Kidney capillary endothelial cell (primary cell): ENCODE measurements at regions not wholly inside any gene's neighbourhood (a gene's known extent, or its start where the extent isn't known, plus 50 kb on each side); places are given as distances from the start of the nearest gene placed in this dataset.

Experiments
- DNase-seq: peaks from one replicate; pipeline ENCODE4 v3.0.0-alpha.2; 2018; ENCODE audit warnings: low spot score

DNA sequence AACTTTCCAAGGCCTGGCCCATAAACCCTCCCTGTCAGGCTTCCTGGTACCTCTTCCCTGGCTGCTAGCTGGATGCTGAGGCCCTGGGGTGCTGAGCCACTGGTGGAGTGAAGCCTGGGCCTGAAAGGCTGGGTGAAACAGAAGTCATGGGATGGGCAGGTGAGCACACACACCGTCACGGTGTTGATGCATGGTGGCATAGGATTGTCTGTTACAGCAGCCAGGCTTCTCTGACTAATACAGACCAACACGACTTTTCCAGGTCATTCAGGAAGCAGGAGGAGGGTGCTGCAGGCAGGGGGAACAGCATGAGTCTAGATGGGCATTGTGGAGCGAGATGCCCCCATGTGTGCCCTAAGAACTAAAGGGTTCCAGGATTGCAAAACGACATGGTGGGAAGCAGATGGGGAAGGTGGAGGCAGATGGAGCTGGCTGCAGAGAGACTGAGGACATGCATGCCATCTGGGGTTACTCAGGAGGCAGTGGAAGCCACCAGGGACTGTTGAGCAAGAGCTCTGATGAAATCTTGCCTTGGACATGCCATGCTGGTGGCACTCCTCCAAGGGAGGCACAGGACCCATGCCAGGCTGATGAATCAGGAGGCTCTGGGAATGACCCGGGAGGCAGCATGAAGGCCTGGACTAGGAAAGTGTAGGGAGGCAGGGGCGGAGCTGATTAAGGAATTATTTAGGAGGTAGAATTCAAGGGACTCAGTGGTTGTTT lies 480.9 kb downstream of the TSN start:
- no peak for DNase-seq

DNA sequence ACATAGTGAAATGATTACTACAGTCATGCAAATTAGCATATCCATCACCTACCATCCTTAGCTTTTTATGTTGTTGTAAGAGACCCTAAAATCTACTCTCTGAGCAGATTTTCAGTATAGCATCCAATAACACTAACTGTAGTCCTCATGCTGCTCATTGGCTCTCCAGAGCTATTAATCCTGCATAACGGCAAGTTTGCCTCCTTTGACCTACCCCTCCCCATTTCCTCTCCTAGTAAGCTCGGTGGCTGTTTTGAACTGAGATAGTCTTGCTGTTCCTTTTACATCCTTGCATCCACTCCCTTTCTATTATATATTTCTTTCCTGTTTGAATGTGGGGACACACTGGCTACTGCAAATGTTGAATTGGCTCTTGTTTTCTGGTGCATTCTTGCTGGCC lies 481.5 kb downstream of the TSN start:
- no peak for DNase-seq

DNA sequence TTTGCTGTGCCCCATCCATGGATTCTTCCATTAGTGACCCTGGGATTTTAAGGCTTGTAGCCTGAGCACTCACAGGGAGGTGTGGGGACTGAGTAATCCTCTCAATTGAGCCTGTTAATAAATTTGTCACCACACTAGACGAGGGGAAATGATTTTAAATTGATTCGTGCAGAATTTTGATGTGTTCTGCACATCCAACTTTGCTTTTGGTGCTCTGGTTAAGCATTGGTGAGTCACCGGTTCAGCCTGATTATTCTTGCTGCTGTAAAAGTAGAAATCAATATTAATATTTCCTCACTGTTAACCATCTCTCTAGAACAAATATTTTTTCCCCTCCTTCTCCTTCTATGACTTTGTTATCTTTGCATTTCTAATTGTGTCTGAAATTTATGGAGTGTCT lies 482.0 kb downstream of the TSN start:
- DNase-seq = no peak

DNA sequence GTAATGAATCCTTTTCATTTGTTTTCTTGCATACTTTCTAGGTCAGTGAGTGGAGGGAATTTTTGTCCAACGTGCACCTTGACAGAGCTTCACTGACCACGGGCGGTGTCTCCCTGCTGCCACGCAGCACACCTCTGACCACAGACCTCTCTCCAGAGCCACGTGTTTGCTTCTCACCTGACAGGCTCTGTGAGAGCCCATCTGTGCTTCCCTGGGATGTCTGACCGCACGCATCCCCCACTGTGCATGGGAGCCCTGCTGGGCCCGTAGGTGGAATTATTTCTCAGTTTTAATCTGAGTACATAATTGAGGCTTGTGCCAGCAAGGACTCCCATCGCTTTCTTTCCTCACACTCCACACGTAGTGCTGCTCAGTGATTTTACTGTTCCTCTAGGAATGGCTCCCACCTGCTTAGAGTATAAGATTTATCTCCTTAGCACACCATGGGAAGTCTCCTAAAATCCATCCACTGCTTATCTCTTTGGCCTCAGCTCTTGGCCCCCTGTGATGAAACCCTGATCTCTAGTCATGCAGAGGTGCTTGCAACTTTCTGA lies 482.6 kb downstream of the TSN start:
- no peak for DNase-seq

DNA sequence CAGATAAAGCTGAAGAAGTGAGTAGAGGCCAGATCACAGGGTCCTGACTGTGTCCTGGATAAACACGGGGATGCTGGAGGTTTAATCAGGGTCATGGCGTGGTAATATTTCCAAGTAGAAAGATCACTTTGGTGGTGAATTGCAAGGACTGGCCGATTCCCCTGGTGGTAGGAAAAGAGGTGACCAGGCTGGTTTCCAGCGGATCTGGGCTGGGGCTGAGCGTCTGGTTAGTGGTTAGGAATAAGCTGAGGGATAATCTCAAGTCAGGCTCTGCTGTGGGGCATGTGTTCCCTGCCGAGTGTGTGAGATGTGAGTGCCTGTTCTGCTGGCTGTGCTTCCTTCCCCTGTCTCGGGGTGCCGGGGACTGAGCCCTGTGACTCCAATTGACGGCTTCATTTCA lies 484.0 kb downstream of the TSN start:
- DNase-seq = no peak

DNA sequence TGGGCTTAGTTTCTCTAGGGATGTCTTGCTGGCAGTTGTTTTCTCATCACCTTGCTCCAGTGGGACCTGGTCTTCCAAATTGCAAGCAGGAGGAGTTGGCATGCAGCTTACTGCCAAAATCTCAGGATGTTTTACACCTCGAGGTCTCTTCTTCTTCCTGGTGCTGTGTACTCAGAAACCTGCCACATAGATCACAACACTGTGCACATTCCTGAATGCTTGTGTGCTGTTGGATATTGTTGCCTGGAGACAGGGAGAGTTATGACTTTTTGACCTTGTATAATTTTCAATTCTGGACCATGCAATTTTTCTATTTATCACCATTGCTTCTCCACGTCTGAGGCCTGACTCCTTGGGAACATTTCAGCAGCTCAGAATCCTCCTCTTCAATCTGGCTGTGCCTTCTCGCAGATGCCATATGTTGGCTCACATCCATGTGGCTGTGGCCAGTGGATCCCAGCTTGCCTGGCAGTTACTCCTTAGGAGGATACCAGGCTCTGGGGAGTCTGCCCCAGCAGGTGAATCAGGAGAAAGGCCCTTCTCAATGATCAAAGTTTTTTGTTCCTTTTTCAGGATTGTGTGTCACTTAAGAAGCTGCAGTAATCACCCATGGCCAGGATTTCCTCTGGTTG lies 489.3 kb downstream of the TSN start:
- no peak for DNase-seq

DNA sequence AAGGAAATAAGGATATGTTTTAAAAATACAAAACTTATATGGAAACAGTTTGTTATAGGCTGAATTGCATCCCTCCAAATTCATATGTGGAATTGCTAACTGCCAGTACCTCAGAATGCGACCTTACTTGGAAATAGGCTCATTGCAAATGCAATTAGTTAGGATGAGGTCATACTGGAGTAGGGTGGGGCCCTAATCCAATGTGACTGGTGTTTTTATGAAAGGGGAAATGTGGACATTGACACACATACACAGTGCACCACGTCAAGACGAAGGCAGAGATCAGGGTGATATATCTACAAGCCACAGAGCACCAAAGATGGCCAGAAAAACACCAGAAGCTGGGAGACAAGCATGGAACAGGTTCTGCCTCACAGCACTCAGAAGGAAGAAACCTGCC lies 494.2 kb downstream of the TSN start:
- DNase-seq = no peak

DNA sequence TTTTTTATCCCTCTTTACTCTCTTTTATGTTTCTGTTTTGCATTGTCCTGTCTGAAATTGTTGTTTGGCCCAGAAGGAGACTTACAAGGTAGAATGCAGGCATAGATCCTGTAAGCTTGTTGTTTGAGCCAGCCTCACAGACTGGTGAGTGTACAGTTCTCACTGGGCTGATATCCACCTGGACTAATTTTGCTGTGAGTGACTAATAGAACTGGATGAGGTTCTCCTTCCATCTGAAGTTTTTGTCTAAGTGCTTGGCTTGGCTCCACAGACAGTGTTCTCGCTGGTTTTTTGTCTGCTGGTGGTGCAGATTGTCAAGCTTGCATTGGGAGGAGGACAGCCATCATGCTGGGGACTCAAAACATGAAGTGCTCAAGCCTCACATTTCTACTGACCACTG lies 495.7 kb downstream of the TSN start:
- DNase-seq = no peak

DNA sequence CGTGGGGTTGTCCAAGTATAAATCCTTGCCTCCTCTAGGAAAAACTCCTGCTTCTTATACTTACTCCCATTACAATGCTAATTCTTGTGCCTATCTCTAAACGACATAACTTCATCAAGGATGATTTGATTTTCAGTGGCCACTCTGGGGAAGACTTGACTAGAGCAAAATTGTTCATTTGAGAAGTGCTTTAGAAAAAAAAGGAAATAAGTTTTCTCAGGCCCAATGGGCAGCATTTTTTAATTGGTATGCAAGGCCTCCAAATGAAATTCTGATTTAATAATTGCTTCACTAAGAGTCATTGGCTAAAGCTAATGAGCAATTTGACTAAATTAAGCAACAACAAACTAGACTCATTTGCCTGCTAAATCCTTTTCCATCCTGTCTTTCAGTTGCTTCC lies 496.1 kb downstream of the TSN start:
- DNase-seq = no peak

DNA sequence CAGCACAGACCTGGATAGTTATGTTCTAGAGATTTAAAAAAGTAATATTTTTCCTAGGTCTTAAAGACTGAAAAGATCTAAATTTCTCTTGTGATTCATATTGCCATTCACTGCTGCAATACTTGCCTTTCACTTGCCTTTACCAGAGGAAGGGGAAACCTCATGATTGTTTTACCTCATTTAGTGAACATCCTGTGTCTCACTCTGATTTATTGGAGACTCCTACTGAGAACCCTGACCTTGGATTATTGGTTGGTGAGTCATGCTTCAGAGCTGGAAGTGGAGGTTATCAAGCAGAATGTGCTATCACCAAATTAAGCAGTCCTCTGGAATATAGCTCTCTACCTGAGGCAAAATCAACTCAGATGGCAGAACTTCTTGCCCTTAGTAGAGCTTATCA lies 500.5 kb downstream of the TSN start:
- DNase-seq = peak; percentile 65

DNA sequence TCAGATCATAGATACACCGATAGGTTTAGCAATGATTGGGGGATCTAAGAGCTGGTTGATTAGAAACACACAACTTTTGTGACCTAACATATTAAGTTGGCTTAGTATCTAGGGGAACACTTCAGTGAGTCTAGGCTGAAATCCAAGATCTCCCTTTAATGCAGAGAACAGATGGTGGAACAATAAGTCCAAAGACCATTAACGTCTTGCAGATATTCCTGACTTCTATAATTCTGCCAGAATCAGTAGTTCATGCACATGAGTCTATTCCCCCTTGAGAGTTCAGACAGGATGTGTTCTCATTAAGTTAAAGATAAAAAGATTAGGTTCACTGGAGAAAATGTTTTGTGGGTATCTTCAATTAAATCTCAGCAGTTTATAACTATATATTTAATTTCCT lies 506.5 kb downstream of the TSN start:
- no peak for DNase-seq

DNA sequence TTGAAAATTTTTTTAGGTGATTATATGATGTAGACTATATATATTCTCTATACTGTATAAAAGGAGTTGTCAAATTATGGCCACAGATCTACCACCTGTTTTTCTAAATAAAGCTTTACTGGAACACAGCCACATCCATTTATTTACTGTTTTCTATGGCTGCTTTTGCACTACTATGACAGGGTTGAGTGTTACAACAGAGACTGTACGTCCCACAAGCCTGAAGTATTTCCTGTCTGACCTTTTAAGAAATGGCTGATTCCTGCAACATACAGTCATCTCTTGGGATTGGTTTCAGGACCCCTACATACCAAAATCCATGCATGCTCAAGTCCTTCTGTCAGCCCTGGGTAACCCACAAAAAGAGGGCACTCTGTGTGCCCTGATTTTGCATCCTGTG lies 508.3 kb downstream of the TSN start:
- no peak for DNase-seq

DNA sequence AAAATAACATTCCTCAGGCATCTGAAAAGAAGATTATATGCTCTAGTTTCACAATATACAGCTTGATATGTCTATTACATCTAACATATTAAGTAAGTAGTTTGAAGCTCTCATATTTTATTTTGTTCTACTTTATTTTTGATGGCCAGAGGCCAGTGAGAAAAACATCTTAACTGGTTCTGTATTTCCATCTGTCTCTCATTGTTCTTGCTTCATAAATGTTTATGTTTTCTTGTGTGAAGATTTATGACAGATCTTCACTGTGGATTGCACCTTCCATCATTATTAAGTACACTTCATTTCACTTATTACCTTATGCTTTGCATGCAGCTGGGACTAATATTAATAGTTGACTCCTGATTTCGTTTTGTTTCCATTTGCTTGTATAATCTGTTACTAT lies 511.2 kb downstream of the TSN start:
- DNase-seq = no peak

DNA sequence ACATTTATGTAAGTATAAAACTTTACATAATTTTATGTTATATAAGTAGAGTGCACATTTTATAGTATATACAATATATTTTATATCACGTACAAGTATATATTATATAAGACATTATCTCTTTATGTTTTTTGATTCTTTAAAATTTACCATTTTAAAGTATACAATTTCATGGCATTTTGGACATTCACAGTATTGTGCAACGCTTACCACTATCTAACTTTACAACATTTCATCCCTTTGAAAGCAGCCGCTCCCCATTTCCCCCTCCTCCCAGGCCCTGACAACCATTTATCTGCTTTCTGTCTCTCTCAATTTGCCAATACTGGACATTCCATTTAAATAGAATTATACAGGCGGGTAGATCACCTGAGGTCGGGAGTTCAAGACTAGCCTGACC lies 512.5 kb downstream of the TSN start:
- no peak for DNase-seq

DNA sequence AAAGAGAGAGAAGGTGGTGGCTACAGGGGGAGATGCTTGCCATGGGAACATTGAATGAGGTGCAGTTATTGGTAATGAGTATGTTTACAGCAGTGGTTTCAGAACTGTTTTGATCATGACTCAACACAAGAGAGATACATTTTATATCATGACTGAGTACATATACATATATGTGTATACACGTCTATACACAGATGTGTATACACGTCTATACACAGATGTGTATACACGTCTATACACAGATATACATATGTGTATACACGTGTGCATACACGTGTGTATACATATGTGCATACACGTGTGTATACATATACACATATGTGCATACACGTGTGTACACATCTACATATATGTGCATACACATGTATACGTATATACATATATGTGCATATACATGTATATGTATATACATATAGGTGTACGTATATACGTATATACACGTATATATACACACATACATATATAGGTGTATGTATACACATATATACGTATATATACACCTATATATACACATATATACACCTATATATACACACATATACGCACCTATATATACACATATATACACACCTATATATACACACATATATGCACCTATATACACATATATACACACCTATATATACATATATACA lies 518.5 kb downstream of the TSN start:
- DNase-seq = no peak

DNA sequence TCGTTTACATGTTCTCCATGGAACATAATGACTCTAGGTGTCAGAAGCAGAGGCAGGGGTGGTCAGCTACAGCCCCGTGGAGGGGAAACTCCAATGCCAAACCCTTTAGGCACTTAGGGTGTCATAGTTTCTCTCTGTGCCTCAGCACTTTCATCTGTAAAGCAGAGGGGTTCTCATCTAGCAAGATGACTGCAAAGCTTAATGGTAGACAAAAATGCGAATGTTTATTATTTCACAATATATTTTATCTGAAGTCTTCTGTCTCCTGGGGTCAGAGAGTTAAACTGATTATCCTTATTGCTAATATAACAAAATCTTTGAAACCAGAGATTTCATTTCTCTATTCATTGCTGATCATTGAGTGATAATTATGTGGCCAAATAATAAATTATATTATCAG lies 522.5 kb downstream of the TSN start:
- no peak for DNase-seq

DNA sequence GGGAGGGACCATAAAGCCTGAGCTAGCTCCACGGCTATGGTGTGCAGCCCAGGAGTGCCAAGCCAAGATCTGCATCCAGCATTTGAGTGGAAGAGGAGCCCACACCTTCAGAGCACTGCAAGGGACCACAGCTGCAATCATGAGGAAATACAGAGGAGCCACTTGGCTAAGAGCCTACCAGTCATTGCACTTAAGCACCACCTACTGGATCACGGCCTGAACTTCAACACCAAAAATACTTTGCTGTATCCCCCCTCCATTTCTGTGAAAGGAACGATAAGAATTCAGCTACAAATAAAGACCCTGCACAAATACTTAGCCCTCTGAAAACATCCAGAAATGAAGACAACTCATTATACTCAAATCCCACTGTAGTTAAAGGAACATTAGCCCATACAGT lies 545.3 kb downstream of the TSN start:
- no peak for DNase-seq

DNA sequence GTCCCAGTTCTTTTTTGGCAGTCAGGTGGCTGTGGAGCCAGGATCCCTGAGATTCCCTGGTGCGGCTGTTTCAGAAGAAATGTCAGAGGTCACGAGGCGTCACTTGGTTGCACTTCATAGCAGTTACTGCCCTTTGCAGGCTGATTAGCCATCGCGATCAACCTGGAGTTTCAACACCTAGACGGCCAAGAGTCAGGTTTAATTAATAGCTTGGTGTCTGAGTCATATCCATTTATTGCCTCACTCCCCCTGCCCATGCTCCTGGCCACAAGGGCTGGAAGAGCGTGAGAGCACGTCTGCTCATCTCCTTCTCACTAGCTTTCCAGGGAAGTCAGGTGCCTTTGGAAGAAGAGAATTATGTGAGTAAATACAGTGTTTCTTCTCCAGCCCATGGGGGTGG lies 552.3 kb downstream of the TSN start:
- DNase-seq = no peak

DNA sequence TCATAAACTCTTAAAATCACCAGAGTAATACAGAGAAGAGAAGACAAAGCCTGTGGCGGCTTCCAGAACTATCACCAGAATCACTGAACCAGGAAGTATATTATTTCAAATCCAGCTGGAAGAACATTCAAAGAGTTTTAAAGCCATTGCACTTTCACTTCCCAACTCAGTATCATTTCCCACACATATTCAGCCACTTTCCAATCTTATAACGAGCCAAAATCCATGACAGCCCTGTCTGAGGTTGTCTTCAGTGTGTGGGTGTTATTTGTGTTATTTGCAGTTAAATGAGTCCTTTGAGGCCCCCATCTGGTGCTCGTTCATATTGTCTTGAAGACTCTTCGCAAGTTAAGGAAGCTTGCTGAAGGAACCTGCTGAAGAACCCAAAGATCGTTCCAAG lies 559.9 kb downstream of the TSN start:
- no peak for DNase-seq

DNA sequence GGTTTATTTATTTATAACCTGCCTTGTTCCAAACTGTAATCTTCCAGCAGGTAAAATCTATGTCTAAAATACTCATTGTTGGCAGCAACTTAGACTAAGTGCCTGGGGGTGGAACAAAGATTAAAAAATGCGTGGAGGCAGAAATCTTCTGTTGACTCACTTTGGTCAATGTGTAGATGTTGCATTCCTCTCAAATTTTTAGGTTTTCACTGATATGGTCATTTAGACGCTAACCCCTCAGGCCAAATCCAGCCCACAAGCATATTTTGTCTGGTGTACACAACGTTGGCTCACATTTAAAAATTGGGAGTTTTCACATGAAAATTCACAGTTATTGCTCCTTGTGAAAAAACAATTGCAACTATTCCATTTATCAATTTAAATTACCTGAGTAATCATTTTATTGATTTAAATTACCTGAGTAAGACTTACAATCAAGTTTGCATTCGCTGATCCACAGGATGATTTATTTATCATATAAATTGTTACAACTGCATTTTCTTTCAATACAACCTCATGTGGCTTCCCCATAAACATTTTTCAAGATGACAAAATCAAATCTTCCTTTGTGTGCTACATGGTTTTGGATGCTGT lies 564.2 kb downstream of the TSN start:
- DNase-seq = no peak

DNA sequence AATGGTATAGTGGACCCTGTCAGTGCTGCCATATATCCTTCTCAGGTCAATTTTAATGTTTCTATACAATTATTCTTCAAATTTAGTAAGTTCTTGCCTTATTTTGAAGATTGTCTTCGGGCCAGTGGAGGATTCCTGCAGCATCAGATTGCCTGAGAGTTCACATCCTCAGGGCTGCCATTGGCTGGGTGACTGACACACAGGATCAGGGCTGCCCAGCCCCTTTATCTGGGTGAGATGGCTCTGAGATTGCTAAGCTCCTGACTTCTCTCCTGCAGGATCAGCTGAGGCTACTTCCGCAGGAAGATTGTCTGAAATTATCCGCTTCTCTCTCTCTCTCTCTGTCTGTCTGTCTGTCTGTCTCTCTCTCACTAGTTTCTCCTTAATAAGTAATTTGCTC lies 567.4 kb downstream of the TSN start:
- DNase-seq = no peak

DNA sequence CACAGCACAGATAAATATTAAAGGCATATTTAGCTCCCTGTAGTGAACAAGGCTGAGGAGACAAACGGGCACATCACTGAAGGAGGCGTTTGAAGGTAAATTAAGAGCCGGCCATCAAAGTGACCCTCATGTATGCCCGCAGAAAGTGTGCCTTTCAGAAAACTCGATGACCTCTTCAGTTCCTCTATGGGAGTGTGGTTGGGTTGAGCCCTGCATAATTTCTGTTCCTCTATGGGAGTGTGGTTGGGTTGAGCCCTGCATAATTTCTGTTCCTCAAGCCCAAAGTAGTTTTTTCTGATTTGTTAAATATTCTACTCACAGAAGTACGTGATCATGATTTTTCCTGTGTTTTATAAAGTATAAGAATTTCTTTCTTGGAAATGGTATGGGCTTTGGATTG lies 568.5 kb downstream of the TSN start:
- no peak for DNase-seq

DNA sequence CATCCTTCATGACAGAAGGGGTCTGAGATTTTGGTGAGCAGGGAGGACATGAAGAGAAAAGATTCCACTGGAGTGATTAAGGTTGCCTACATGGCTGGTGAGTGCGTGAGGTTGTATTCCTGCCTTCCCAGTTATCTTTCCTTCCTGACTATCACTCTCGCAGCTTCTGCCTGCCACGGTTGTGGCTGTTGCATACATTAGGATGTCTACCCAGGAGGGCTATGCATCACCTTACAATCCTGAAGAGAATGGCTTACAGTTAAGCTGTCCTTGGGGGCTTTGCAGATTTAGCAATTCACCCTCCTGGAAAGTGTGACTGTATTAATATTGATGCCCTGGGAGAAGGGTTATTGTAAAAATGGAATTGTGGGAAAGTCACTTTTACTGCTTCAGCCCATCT lies 571.0 kb downstream of the TSN start:
- no peak for DNase-seq
